HG03442 (cell line): ENCODE measurements at regions not wholly inside any gene's neighbourhood (a gene's known extent, or its start where the extent isn't known, plus 50 kb on each side); places are given as distances from the start of the nearest gene placed in this dataset.

ENCODE experiments used
- ATAC-seq: cut with Tn5 transposase; IDR thresholded peaks from one replicate; pipeline ENCODE4 v1.9.1; 2021; ENCODE audit warnings: mild to moderate bottlenecking, moderate library complexity; ENCODE audit not compliant: unreplicated experiment

GRCh38 chr21:43333298-43334062 is 93.5 kb downstream of the SIK1 start:
- no peak for ATAC-seq

- no peak for ATAC-seq
Measured at GRCh38 chr21:43332861-43333297, 94.1 kb downstream of the SIK1 start.

GRCh38 chr21:43331962-43332828 is 94.7 kb downstream of the SIK1 start:
- ATAC-seq, result no peak

- ATAC-seq, result no peak
Measured at GRCh38 chr21:43331111-43331961, 95.6 kb downstream of the SIK1 start.

GRCh38 chr21:43330306-43330881 is 96.5 kb downstream of the SIK1 start:
- no peak for ATAC-seq

GRCh38 chr21:43329711-43330269 is 97.1 kb downstream of the SIK1 start:
- no peak for ATAC-seq

GRCh38 chr21:43328958-43329691 is 97.8 kb downstream of the SIK1 start:
- no peak for ATAC-seq

GRCh38 chr21:43328185-43328957 is 98.6 kb downstream of the SIK1 start:
- ATAC-seq, result no peak

GRCh38 chr21:43325968-43326715 is 100.8 kb downstream of the SIK1 start:
- no peak for ATAC-seq

GRCh38 chr21:43325036-43325435 is 101.9 kb downstream of the SIK1 start:
- no peak for ATAC-seq

GRCh38 chr21:43324596-43324995 is 102.3 kb downstream of the SIK1 start:
- no peak for ATAC-seq

- ATAC-seq, result no peak
Measured at GRCh38 chr21:43323244-43324005, 103.5 kb downstream of the SIK1 start.

- no peak for ATAC-seq
Measured at GRCh38 chr21:43322805-43323204, 104.1 kb downstream of the SIK1 start.

- ATAC-seq, result no peak
Measured at GRCh38 chr21:43322311-43322710, 104.6 kb downstream of the SIK1 start.

GRCh38 chr21:43321611-43322010 is 105.3 kb downstream of the SIK1 start:
- no peak for ATAC-seq

- ATAC-seq, result no peak
Measured at GRCh38 chr21:43321111-43321510, 105.8 kb downstream of the SIK1 start.

- ATAC-seq, result no peak
Measured at GRCh38 chr21:43320526-43320925, 106.4 kb downstream of the SIK1 start.
